OCI-LY3 (cell line): ENCODE measurements at regions not wholly inside any gene's neighbourhood (a gene's known extent, or its start where the extent isn't known, plus 50 kb on each side); places are given as distances from the start of the nearest gene placed in this dataset.

Experiments used
- CTCF ChIP-seq: fragments of 200-600, 300-600 bp; sonication (generic); IDR thresholded peaks from 2 replicates; pipeline ENCODE4 v1.5.1; 2014; ENCODE audit warnings: antibody characterized with exemption, low read length, low read depth
- EZH2phosphoT487 ChIP-seq: fragments of 200-600 bp; shearing (Covaris generic); IDR thresholded peaks from 2 replicates; pipeline ENCODE4 v1.6.1; 2018; ENCODE audit warnings: antibody characterized with exemption, mixed run types, low read depth

GRCh38 chr3:151960961-151961580 is 87.6 kb downstream of the SUCNR1 start:
- TF ChIP-seq CTCF (no peak), EZH2phosphoT487 (no peak)
